OCI-LY1 (cell line): ENCODE measurements at regions not wholly inside any gene's neighbourhood (a gene's known extent, or its start where the extent isn't known, plus 50 kb on each side); places are given as distances from the start of the nearest gene placed in this dataset.

ENCODE experiments used
- CTCF ChIP-seq: fragments of 200-600 bp; sonication (generic), shearing (Covaris generic); IDR thresholded peaks from 2 replicates; pipeline ENCODE4 v1.5.1; 2017; ENCODE audit warnings: mild to moderate bottlenecking, antibody characterized with exemption, low read length, moderate library complexity, mixed read lengths
- EZH2 ChIP-seq: fragments of 200-600 bp; sonication (generic), shearing (Covaris generic); IDR thresholded peaks from 2 replicates; pipeline ENCODE4 v1.8.0; 2017; ENCODE audit warnings: borderline replicate concordance, mixed run types, mild to moderate bottlenecking, antibody characterized with exemption, low read length, moderate library complexity, mixed read lengths

GRCh38 chr16:17696616-17697015 lies 225.9 kb upstream of the XYLT1 start:
- TF ChIP-seq CTCF, result no peak
- TF ChIP-seq EZH2, result no peak
